ENCODE measurements at regions not wholly inside any gene's neighbourhood (a gene's known extent, or its start where the extent isn't known, plus 50 kb on each side); places are given as distances from the start of the nearest gene placed in this dataset.

DNA sequence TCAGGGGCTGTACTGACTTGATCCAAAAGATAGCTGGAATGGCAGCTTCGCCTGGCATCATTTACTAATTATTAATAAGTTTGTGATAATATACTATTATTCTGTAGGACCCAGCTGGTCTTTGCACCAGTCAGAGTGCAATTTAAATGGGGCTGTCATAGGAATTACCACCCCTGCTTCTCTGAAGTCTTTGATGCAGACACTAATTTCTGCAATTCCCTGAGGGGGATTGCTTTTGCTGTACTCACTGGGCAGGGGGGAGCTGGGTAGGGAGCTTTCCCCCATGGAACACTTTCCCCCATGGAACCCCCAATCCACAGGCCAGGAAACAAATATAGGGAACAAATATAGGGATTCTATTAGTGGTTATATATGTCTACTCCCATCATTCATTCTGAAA, 54.9 kb upstream of the TSKU start:
- Histone ChIP-seq H3K4me1 (no peaks in the 10 kb centered on the region), H3K27me3 (peaks cover 10% of the 10 kb centered on the region), H3K4me3 (no peak overlapping the region), H3K9me3 (no peaks in the 10 kb centered on the region), H3K36me3 (no peaks in the 10 kb centered on the region), H3K27ac (no peak overlapping the region)
- 68% methylated on average over 1 of the region's 1 CpG for WGBS
- TF ChIP-seq, protein P1, sequence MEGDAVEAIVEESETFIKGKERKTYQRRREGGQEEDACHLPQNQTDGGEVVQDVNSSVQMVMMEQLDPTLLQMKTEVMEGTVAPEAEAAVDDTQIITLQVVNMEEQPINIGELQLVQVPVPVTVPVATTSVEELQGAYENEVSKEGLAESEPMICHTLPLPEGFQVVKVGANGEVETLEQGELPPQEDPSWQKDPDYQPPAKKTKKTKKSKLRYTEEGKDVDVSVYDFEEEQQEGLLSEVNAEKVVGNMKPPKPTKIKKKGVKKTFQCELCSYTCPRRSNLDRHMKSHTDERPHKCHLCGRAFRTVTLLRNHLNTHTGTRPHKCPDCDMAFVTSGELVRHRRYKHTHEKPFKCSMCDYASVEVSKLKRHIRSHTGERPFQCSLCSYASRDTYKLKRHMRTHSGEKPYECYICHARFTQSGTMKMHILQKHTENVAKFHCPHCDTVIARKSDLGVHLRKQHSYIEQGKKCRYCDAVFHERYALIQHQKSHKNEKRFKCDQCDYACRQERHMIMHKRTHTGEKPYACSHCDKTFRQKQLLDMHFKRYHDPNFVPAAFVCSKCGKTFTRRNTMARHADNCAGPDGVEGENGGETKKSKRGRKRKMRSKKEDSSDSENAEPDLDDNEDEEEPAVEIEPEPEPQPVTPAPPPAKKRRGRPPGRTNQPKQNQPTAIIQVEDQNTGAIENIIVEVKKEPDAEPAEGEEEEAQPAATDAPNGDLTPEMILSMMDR (IDR thresholded peaks at IDR 0.05) = no peak
- TF ChIP-seq EP300 (IDR thresholded peaks at IDR 0.05) (no peak), POLR2A (IDR thresholded peaks at IDR 0.05) (no peak), POLR2AphosphoS5 (IDR thresholded peaks at IDR 0.05) (no peak)
- DNase-seq (ENCODE audit: low spot score in 2 of 2) = no peak

DNA sequence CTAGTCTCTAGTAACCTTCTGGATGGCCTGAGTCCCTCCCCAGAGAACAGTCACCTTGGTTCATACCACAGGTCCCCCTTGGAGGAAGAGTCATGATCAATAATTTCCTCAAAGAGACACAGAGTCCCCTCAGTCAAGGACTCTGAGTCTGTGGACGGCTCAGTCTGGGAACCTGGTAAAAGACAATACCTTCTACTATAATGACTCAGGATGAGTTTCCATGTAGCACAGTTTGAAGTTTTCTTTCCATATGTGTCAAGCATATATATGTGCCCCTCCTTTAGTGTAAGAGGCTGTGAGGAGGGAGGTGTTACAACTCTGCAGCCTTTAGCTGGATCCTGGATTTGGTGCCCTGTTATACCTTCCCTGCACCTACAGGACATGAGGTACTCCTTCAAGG, 54.4 kb upstream of the TSKU start:
- DNase-seq (ENCODE audit: low spot score in 2 of 2) = no peak
- Histone ChIP-seq H3K36me3 (no peaks in the 10 kb centered on the region), H3K9me3 (no peaks in the 10 kb centered on the region), H3K27me3 (peaks cover 9% of the 10 kb centered on the region), H3K4me1 (no peaks in the 10 kb centered on the region), H3K4me3 (no peak overlapping the region), H3K27ac (no peak overlapping the region)
- TF ChIP-seq, protein P1 (IDR thresholded peaks at IDR 0.05) = no peak
- TF ChIP-seq POLR2A (IDR thresholded peaks at IDR 0.05) (no peak), POLR2AphosphoS5 (IDR thresholded peaks at IDR 0.05) (no peak), EP300 (IDR thresholded peaks at IDR 0.05) (no peak)
- WGBS = 83% methylated on average over 1 of the region's 1 CpG

DNA sequence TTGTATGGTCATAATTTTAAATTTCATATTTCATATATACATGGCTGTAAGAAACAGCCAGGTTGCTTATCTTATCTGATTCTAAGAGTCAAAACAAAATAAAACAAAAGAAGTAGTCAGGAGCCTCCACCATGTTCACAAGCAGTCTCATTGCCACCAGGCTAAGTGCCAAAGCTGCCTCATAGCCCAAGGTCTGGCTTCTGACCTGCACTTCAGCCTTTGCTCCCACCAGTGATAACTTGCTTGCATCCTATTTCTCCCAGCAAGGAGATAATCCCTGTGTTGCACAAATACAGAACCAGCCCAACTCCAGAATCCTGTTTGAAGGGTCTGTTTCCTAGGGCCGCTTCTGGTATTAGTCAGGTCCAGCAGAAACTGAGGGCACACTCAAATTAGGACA, 53.9 kb upstream of the TSKU start:
- DNase-seq (ENCODE audit: low spot score in 2 of 2) = no peak
- no peak for TF ChIP-seq POLR2A (IDR thresholded peaks at IDR 0.05)
- no peak for TF ChIP-seq EP300 (IDR thresholded peaks at IDR 0.05)
- no peak for TF ChIP-seq POLR2AphosphoS5 (IDR thresholded peaks at IDR 0.05)
- TF ChIP-seq, protein P1 (IDR thresholded peaks at IDR 0.05) = no peak
- Histone ChIP-seq H3K9me3 (no peaks in the 10 kb centered on the region), H3K27me3 (peaks cover 7% of the 10 kb centered on the region), H3K4me3 (no peak overlapping the region), H3K36me3 (no peaks in the 10 kb centered on the region), H3K27ac (no peak overlapping the region), H3K4me1 (peaks cover 3% of the 10 kb centered on the region)
- 92% methylated on average over 1 of the region's 1 CpG for WGBS

DNA sequence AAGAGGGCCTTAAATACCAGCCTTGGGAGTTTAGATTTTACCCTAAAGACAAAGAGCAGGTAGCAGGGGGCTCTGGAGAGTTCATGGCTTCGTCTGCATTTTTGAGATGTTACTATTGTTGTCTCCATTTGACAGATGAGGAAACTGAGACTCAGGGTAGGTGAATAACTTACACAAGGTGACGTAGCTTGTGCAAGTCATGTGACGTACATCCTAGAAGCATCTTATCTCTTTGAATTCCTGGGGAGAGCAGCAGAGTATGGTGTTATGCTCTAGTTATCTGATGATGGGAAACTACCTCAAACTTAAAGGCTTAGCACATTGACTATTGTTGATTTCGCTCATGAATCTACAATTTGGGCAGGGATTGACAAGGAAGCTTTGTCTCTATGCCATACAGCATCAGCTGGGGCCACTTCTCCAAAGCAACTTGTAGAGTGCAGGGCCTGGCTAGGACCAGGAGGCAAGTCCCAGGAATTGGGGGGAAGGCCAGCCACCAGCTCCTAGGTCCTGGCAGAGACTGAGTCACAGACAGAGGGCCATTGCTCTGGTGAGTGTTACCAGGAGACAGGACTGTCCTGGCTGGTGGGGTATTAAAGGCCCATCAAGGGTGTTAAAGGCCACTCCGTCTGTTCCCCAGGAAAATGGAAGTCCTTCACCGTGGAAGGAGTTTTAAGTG, 52.1 kb upstream of the TSKU start:
- H3K27ac ChIP-seq = no peak overlapping the region
- peaks cover 15% of the 10 kb centered on the region for H3K4me1 ChIP-seq
- no peak overlapping the region for H3K4me3 ChIP-seq
- TF ChIP-seq EP300 (IDR thresholded peaks at IDR 0.05) = no peak
- no peak for TF ChIP-seq POLR2AphosphoS5 (IDR thresholded peaks at IDR 0.05)
- TF ChIP-seq POLR2A (IDR thresholded peaks at IDR 0.05) = no peak
- TF ChIP-seq, protein P1 (IDR thresholded peaks at IDR 0.05) = no peak
- 93% methylated on average over 4 of the region's 6 CpGs for WGBS
- DNase-seq (ENCODE audit: low spot score in 2 of 2) = no peak
- H3K36me3 ChIP-seq = no peaks in the 10 kb centered on the region
- peaks cover under 1% of the 10 kb centered on the region for H3K27me3 ChIP-seq
- no peaks in the 10 kb centered on the region for H3K9me3 ChIP-seq

DNA sequence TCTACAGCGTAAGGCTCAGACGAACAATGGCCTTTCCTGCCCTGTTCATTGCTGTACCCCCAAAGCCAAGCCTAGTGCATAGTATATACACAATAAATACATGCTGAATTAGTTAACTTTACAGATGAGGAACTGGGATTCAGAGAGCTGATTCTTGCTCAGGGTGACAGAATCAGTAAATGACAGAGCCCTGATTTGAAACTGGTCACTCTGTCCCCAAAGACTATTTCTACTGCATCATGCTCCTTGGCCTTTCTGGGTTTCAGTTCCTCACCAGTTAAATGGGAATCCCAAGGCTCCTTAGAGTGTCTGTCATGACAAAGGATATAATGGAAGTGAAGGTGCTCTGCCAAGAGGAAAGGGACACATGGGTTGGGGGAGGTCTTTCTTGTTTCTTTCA, 50.5 kb upstream of the TSKU start:
- Histone ChIP-seq H3K9me3 (no peaks in the 10 kb centered on the region), H3K27me3 (no peaks in the 10 kb centered on the region), H3K4me3 (no peak overlapping the region), H3K27ac (no peak overlapping the region), H3K4me1 (peaks cover 15% of the 10 kb centered on the region), H3K36me3 (no peaks in the 10 kb centered on the region)
- DNase-seq (ENCODE audit: low spot score in 2 of 2) = no peak
- WGBS = 92% methylated on average over 2 of the region's 2 CpGs
- no peak for TF ChIP-seq EP300 (IDR thresholded peaks at IDR 0.05)
- no peak for TF ChIP-seq POLR2A (IDR thresholded peaks at IDR 0.05)
- TF ChIP-seq, protein P1 (IDR thresholded peaks at IDR 0.05) = no peak
